Endodermal cell (in vitro differentiated cells): ENCODE measurements at regions not wholly inside any gene's neighbourhood (a gene's known extent, or its start where the extent isn't known, plus 50 kb on each side); places are given as distances from the start of the nearest gene placed in this dataset.

Experiments
- DNase-seq: peaks from one replicate; pipeline ENCODE4 v3.0.0-alpha.2; 2017
- H3K27ac ChIP-seq: 2 replicates; pipeline ENCODE4 v1.5.1; 2013; ENCODE audit warnings: mild to moderate bottlenecking, low read depth, low read length, moderate library complexity
- H3K27me3 ChIP-seq: 2 replicates; pipeline ENCODE4 v1.6.1; 2013; ENCODE audit warnings: mild to moderate bottlenecking, low read length, moderate library complexity; ENCODE audit not compliant: insufficient read depth, control insufficient read depth, poor library complexity, severe bottlenecking
- H3K36me3 ChIP-seq: 2 replicates; pipeline ENCODE4 v1.7.0; 2013; ENCODE audit warnings: mild to moderate bottlenecking, low read length, moderate library complexity; ENCODE audit not compliant: control insufficient read depth, insufficient read depth
- H3K4me1 ChIP-seq: one replicate; pipeline ENCODE4 v1.7.0; 2013; ENCODE audit warnings: low read length; ENCODE audit not compliant: control insufficient read depth, insufficient read depth
- H3K4me3 ChIP-seq: 2 replicates; pipeline ENCODE4 v1.5.1; 2013; ENCODE audit warnings: mild to moderate bottlenecking, low read length, moderate library complexity
- H3K9ac ChIP-seq: 2 replicates; pipeline ENCODE4 v1.6.1; 2013; ENCODE audit warnings: mild to moderate bottlenecking, low read length, moderate library complexity; ENCODE audit not compliant: poor library complexity, severe bottlenecking; ENCODE audit errors: extremely low read depth
- H3K9me3 ChIP-seq: 2 replicates; pipeline ENCODE4 v1.6.1; 2013; ENCODE audit warnings: mild to moderate bottlenecking, low read length, moderate library complexity; ENCODE audit not compliant: control insufficient read depth
- H3K27ac Mint-ChIP-seq: 2 replicates; pipeline ENCODE4 v1.8.0; 2020; ENCODE audit warnings: mixed read lengths
- H3K27me3 Mint-ChIP-seq: 2 replicates; pipeline ENCODE4 v1.8.0; 2021; ENCODE audit warnings: mild to moderate bottlenecking, mixed read lengths; ENCODE audit not compliant: insufficient read depth
- H3K36me3 Mint-ChIP-seq: 2 replicates; pipeline ENCODE4 v1.8.0; 2020; ENCODE audit warnings: low read depth, mixed read lengths
- H3K4me1 Mint-ChIP-seq: 2 replicates; pipeline ENCODE4 v1.8.0; 2020; ENCODE audit warnings: mixed read lengths
- H3K4me3 Mint-ChIP-seq: 2 replicates; pipeline ENCODE4 v1.8.0; 2020; ENCODE audit warnings: mild to moderate bottlenecking, moderate library complexity, mixed read lengths
- H3K9me3 Mint-ChIP-seq: 2 replicates; pipeline ENCODE4 v1.8.0; 2020; ENCODE audit warnings: mild to moderate bottlenecking, mixed read lengths
- WGBS, 2 experiments: methylation state at CpG; one replicate each; pipeline versions ENCODE4 v1.1.5 to v1.1.7; 2013; ENCODE audit warnings: missing lambda C conversion rate in 2 of 2, mixed read lengths in 1 of 2; ENCODE audit not compliant: insufficient coverage in 1 of 2, insufficient read length in 1 of 2; 5-methylcytosine and 5-hydroxymethylcytosine counted together
- TF ChIP-seq, protein P1 (sequence below): fragments of 200-600 bp; sonication (generic); conservative IDR thresholded peaks from 2 replicates; pipeline ENCODE4 v1.5.0; 2021; ENCODE audit warnings: antibody characterized with exemption, mild to moderate bottlenecking

GRCh38 chr13:73859841-73860240 lies 274.4 kb downstream of the KLF12 start:
- Mint-ChIP-seq H3K27me3 (no peaks in the 10 kb centered on the region), H3K9me3 (no peaks in the 10 kb centered on the region), H3K4me1 (no peaks in the 10 kb centered on the region), H3K36me3 (no peaks in the 10 kb centered on the region), H3K27ac (no peak overlapping the region), H3K4me3 (no peak overlapping the region)
- H3K9ac ChIP-seq: no peak overlapping the region
- H3K27me3 ChIP-seq: no peaks in the 10 kb centered on the region
- no peak overlapping the region for H3K27ac ChIP-seq
- no peak overlapping the region for H3K4me3 ChIP-seq
- no peaks in the 10 kb centered on the region for H3K9me3 ChIP-seq
- TF ChIP-seq, protein P1, sequence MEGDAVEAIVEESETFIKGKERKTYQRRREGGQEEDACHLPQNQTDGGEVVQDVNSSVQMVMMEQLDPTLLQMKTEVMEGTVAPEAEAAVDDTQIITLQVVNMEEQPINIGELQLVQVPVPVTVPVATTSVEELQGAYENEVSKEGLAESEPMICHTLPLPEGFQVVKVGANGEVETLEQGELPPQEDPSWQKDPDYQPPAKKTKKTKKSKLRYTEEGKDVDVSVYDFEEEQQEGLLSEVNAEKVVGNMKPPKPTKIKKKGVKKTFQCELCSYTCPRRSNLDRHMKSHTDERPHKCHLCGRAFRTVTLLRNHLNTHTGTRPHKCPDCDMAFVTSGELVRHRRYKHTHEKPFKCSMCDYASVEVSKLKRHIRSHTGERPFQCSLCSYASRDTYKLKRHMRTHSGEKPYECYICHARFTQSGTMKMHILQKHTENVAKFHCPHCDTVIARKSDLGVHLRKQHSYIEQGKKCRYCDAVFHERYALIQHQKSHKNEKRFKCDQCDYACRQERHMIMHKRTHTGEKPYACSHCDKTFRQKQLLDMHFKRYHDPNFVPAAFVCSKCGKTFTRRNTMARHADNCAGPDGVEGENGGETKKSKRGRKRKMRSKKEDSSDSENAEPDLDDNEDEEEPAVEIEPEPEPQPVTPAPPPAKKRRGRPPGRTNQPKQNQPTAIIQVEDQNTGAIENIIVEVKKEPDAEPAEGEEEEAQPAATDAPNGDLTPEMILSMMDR: no peak
- WGBS, 2 experiments: 73 to 100% methylated on average over 1 to 4 of the region's 4 CpGs
- DNase-seq: no peak
- no peaks in the 10 kb centered on the region for H3K4me1 ChIP-seq
- H3K36me3 ChIP-seq: no peaks in the 10 kb centered on the region

DNA sequence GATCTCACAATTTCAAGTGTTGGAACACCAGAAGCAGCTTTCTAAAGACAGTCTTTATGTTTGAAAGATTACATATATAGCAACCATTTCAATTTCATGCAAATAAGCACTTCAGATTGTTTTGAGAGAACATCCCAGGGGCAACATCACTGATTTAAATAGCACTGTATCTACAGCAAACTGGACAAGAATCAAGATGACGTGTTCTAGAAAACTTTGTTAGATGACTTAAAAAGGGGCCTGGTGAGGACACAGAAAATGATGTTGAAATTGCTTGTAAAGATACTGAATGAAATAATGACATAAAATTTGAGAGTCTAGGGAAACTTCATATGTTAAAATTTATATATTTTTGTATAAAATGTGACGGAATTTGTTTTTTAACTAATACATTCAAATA lies 277.1 kb downstream of the KLF12 start:
- no peak overlapping the region for H3K4me3 ChIP-seq
- peaks cover 2% of the 10 kb centered on the region for H3K36me3 Mint-ChIP-seq
- no peaks in the 10 kb centered on the region for H3K36me3 ChIP-seq
- H3K9me3 Mint-ChIP-seq: no peaks in the 10 kb centered on the region
- 96% methylated on average over 1 of the region's 2 CpGs; no CpG with 5 or more reads in 1 of the 2 experiments for WGBS, 2 experiments
- H3K4me3 Mint-ChIP-seq: no peak overlapping the region
- TF ChIP-seq, protein P1: no peak
- no peaks in the 10 kb centered on the region for H3K4me1 Mint-ChIP-seq
- no peak overlapping the region for H3K27ac Mint-ChIP-seq
- H3K27me3 ChIP-seq: no peaks in the 10 kb centered on the region
- DNase-seq: no peak
- H3K4me1 ChIP-seq: no peaks in the 10 kb centered on the region
- no peak overlapping the region for H3K27ac ChIP-seq
- no peaks in the 10 kb centered on the region for H3K9me3 ChIP-seq
- no peak overlapping the region for H3K9ac ChIP-seq
- H3K27me3 Mint-ChIP-seq: no peaks in the 10 kb centered on the region

GRCh38 chr13:73851104-73851503 lies 283.1 kb downstream of the KLF12 start:
- Histone ChIP-seq H3K4me1 (peaks cover 13% of the 10 kb centered on the region), H3K27ac (no peak overlapping the region), H3K27me3 (no peaks in the 10 kb centered on the region), H3K9ac (no peak overlapping the region), H3K4me3 (no peak overlapping the region), H3K36me3 (no peaks in the 10 kb centered on the region), H3K9me3 (no peaks in the 10 kb centered on the region)
- Mint-ChIP-seq H3K9me3 (no peaks in the 10 kb centered on the region), H3K4me1 (peaks cover 30% of the 10 kb centered on the region), H3K36me3 (peaks cover 3% of the 10 kb centered on the region), H3K4me3 (no peak overlapping the region), H3K27me3 (no peaks in the 10 kb centered on the region), H3K27ac (no peak overlapping the region)
- TF ChIP-seq, protein P1: no peak
- no peak for DNase-seq
- WGBS, 2 experiments: 94% methylated on average over 3 of the region's 3 CpGs; no CpG with 5 or more reads in 1 of the 2 experiments
